GM18498 (cell line): ENCODE measurements at regions not wholly inside any gene's neighbourhood (a gene's known extent, or its start where the extent isn't known, plus 50 kb on each side); places are given as distances from the start of the nearest gene placed in this dataset.

Experiments
- ATAC-seq: cut with Tn5 transposase; IDR thresholded peaks from one replicate; pipeline ENCODE4 v1.9.1; 2021; ENCODE audit warnings: mild to moderate bottlenecking, moderate library complexity; ENCODE audit not compliant: unreplicated experiment

DNA sequence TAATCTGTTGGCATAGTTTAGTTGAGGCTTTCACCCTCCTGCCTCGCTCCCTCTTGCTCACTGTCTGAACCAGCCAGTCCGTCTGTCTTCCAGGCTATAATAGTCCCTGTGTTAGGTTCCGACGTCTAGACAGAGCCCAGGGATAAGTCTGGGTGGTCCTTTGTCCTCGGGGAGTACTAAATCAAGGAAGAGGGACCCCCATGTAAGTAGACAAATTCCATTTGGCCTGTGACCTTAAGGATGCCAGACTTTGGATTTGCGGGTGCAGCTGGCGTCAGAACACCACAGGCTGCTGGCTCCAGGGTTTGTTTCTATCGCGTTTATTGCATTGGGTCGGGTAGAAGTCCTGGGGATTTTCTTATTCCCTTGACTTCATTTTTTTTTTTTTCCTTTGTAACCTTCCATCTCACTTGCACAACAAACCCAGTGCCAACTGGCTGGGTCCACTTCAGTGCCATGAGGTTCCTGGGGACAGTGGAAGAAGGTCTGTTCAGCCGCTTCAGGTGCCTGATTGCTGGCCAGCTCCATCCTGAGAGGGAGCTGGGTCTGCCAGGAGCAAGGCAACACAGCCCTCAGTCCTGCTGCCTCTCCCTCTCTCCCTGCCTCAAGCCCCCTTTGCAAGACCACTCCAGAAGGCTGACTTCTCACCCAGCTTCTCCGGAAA lies 95.4 kb upstream of the KLHL25 start:
- ATAC-seq = no peak

DNA sequence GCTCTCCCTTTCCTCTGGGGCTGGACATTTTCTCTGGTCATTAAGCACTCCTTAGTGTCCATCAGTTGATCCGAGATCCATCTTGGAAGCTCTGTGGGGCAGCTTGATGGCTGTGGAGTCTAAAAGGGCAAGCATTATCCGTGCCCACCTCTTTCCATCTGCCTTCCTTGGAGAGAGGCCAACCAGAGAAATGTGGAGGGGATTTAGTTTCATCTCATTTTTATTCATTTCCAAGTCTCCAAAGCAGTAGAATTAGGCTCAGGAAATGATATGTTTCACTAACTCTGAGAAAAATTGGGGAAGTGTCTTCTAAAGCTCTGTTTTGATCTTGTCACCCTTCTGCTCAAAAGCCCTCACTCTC lies 95.9 kb upstream of the KLHL25 start:
- ATAC-seq = no peak

GRCh38 chr15:85891470-85891869 lies 96.7 kb upstream of the KLHL25 start:
- no peak for ATAC-seq

DNA sequence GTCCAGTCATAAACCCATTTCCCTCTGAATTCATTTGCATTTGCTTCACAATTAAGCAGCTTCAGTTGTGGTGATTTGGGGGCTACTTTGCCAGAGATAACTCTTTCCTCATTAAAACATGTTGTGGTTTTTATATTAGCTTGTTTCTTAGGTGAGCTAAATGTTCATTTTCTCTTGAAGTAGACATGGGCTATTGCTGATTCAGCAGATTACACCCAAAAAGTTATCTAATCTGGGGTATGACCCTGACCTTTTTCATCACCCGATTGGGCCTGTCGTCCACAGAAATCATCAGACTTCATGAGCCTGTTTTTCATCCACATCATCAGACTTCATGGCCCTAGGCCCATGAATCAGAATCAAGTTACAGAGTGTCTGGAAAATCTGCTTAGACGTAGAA lies 97.5 kb upstream of the KLHL25 start:
- no peak for ATAC-seq

DNA sequence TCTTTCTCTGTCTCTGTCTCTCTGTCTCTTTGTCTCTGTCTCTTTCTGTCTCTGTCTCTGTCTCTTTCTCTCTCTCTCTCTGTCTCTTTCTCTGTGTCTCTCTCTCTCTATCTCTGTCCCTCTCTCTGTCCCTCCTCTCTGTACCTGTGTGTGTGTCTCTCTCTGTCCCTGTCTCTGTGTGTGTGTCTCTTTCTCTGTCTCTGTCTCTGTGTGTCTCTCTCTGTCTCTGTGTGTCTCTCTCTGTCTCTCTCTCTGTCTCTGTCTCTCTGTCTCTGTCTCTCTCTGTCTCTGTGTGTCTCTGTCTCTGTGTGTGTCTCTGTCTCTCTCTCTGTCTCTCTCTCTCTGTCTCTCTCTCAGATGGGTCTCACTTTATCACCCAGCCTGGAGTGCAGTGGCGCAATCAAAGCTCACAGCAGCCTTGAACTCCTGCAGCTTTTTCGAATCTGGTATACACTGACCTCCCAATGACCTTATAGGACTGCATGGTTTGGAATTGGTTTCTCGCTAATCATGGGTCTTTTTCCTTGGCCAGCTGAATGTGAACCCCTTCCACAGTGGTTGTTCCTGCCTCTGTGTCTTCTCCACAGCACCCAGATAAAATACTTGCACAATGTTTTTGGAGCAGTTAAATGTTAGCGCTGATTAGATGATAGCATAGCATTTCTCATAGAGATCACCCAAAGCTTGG lies 102.6 kb upstream of the KLHL25 start:
- no peak for ATAC-seq

DNA sequence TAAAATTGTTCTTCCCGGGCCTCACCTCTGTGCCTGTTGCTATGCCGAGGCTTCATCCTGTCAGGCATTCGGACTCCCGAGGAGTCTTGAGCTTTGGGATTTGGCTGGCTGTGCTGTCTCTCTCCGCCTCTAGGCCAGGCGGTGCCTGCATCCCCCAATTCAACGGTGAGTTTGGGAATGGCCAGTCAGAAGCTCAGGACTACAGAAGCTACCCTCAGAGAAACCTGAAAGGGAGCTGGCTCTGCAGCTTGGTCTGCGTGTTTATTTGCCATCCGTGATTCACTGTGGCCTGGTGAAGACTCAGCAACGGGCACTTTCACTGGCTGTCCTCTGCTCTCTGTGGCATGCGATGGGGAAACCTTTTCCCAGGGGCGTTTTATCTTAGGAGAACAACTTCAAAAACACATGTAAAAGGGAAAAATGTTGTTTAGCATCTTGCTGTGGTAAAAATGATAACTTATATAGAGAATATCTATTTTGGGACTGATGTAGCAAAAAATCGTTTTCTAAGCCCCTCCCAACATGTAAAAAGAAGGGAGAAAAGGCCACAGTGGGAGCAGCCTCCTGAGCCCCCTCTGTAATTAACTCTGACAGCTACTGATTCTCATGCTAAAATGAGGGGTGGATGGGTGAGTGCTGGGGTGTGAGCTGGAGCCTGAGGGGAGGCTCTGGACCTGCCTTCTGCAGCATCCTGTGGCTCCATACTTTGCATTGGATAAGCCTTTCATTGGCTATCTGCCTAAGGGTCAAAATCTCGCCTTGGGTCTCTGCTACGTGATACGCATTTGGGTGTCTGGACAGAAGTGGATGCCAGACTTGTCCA lies 103.4 kb upstream of the KLHL25 start:
- ATAC-seq = no peak

- no peak for ATAC-seq
These were observed 105.2 kb upstream of the KLHL25 start for GRCh38 chr15:85899927-85900326.

- no peak for ATAC-seq
These were observed 111.2 kb upstream of the KLHL25 start for GRCh38 chr15:85905751-85906450.

DNA sequence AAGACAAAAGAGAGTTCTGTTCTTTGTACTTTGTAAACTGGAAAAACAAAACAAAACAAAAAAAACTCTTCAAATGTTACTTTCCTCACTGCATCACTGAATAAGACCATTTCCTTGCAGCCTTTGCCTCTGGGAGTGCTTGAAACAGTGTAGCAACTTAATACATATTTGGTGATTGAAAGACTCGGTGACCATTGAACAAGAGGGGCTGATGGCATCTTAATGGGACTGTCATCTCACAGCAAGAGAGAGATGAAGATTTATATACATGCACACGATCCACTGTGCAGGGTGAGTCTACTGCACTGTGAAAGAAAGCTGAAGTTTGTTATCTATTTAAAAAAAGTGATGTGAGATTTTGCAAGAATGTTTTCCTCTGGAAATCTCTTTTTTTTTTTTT lies 111.9 kb upstream of the KLHL25 start:
- ATAC-seq = no peak

GRCh38 chr15:85910834-85911233 lies 116.1 kb upstream of the KLHL25 start:
- ATAC-seq = no peak

DNA sequence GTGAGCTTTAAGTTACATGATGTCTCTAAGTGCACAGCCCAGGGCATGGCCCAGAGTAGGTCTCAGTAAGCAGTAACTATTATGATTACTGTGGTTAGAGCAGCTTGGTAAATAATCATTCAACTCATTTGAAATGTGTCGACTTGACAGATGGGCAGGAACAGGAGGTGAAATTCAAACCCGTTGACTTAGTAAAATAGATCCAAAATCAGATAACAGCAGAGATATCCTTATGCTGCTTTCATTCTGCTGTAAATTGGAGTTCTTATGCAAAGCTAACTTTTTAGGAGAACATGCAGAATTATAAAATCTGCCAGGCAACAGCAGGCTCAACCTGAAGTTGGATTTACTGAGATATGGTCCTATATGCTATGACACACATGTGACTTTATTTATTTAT lies 118.7 kb upstream of the KLHL25 start:
- no peak for ATAC-seq

DNA sequence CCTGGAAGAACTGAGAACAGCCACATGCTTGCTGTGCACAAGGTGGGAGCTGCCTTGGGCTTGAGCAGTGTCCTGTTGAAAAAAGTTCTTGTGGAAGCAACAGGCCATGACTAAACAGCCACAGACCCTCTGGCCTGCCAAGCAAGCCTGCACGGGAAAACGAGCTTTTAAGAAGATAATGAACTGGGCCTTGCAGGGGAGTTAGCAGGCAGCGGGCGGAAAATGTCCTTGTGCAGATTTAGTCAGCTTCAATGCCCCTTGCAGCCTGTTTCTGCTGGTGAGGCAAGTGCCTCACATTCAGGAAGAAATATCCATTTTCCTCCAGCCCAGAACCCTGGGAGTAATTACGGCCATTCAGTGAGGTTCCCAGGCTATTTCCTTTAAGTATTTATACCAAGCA lies 126.2 kb upstream of the KLHL25 start:
- no peak for ATAC-seq

GRCh38 chr15:85924088-85924487 lies 129.4 kb upstream of the KLHL25 start:
- no peak for ATAC-seq

- no peak for ATAC-seq
These were observed 131.0 kb upstream of the KLHL25 start for GRCh38 chr15:85925649-85926237.

DNA sequence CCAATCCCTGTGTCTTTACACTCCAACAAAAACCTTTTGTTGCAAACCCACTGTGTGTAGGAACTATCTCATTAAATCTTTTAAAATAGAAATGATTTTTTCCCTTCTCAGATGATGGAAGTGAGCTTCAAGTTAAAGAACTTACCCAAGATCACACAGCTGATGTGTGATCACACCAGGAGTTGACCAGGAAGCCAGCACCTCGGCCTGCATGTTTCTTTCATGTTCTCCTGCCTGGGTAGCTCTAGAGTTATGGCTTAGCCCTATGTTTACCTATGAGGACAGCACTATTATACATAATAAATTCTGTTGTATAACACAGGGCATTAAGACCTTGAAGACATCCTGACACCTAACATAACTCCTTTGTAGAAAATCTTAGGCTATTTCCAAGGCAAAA lies 132.1 kb upstream of the KLHL25 start:
- ATAC-seq = no peak

DNA sequence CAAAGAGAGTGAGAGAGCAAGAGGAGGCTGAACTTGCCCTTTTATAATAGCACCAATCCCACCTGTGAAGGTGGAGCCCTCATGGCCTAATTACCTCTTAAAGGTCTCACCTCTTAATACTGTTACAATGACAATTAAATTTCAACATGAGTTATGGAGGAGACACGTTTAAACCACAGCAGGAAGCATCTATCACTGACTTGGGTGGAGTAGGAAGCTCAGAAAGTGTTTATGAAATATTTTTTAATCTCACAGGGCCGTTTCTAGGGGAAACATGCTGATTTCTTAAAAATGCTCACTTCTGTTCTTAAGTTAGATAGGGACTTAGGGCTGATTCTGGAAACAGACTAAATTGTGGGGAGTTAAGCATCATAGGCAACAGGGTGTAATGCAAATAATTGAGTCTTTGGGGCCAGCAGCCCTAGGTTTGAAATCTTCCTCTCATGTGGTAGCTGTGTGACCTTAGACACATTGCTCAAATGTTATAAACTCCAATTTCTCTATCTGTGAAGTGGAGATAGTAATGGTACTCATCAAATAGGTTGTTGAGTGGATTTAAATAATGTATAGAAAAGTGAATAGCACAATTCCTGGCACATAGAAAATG lies 133.3 kb upstream of the KLHL25 start:
- no peak for ATAC-seq

- ATAC-seq = no peak
These were observed 135.1 kb upstream of the KLHL25 start for GRCh38 chr15:85929786-85930185.

DNA sequence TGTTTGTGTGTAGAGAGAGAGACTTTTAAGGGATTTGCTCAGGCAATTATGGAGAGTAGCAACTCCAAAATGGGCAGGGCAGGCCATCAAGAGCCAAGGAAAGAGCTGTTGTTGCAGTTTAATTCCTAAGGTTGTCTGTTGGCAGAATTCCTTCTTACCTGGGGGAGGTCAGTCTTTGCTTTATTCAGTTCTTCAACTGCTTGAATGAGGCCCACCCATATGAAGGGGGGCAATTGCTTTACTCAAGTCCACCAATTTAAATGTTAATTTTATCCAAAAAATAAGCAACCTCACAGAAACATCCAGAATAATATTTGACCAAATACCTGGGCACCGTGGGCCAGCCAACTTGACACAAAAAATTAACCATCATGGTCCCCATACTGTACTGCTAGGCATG lies 137.7 kb upstream of the KLHL25 start:
- no peak for ATAC-seq

DNA sequence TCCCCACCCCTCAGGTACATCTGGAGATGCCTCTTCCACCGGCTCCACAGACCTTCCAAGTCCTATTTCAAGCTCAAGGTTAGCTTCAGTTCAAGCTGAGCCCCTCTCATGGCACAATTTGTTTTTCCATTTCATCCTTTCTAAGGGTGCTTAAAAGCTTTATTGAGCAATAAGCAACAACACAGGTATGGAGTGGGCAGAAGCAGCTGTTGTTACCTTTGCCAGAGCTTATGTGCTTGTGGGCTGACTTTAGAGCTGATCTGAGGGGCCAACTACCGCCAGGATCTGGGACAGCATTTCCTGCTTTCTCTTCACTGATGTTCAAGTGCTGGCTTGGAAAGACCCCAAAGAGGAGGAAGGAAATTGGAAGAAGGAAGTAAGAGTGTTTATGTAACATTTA lies 140.0 kb upstream of the KLHL25 start:
- no peak for ATAC-seq

DNA sequence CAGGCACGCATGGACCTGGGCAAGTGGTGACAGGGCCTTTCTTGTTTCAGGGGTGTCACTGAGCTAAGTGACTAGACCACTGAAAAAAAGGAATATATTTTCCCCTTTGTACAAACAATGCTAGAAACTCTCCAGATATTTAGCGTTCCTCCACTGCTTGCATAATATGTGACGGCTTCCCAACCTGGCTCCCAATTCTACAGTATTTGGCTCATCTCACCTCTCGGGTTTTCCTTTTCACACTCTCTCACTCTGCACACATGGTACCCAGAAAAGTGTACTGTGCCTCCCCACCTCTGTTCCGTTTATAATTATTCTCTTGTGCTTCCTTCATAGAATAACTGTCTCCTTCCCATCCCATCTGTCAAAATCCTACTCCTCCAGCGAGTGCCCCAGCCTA lies 140.5 kb upstream of the KLHL25 start:
- no peak for ATAC-seq

DNA sequence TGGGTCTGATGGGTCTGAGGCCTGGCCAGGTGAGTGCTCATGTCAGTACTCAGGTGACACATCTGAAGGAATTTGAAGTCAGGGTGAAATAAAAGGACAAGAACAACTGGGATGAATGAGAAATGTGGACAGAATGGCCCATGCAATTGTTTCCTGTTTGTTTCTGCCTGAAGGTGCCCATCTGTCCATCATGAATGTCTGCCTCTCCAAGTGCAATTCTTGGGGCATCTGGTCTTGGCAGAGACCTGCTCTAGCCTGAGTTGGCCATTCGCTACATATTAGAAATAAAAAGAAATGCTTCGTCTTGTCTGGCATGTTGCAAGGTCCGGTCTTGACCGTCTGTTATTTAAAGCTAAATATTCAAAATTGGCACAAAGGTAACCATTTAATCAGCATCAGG lies 142.0 kb upstream of the AGBL1 start:
- ATAC-seq = no peak
